ENCODE measurements at regions not wholly inside any gene's neighbourhood (a gene's known extent, or its start where the extent isn't known, plus 50 kb on each side); places are given as distances from the start of the nearest gene placed in this dataset.

DNA sequence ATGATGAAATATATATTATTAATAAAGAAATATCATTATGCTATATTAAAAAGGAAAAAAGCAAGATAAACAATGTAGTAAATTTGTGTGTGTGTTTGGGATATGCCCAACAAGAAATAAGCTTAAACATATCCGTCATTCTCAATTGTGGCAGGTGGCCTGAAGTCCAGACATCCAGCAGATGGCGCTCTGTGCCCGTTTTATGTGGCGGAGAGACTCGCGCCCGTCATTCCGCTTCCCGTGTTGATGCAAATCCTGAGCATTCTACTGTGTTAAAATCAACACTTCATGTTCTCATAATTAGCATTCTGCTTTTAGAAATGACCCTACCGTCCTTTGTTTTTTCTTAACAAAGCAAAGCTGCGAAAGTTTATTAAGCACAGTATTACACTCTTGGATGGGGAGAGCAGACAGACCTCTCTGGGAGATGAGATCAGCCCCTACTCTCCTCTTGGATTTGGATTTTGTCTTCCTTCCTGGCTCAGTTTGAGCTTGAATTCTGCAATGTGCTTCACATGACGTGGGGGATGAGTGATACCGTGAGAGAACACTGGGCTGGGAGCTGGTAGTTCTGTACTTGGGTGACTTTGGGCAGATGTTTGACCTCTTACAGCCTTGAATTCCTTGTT, 125.8 kb downstream of the MCHR2 start:
- Histone ChIP-seq H3K4me3 (ENCODE audit: extremely low read depth, insufficient read depth, low read length, poor library complexity, severe bottlenecking) (no peak overlapping the region), H3K36me3 (ENCODE audit: control insufficient read depth, insufficient read depth, low read length) (no peaks in the 10 kb centered on the region), H3K27ac (ENCODE audit: low read depth, low read length, severe bottlenecking) (no peak overlapping the region), H3K4me1 (ENCODE audit: control insufficient read depth, insufficient read depth, low read length, poor library complexity, severe bottlenecking) (no peaks in the 10 kb centered on the region), H3K9me3 (ENCODE audit: control insufficient read depth, low read length) (no peaks in the 10 kb centered on the region)
- 5% methylated on average over 10 to 11 of the region's 13 CpGs for WGBS, 2 experiments (ENCODE audit: insufficient coverage in 2 of 2)
